ENCODE measurements at regions not wholly inside any gene's neighbourhood (a gene's known extent, or its start where the extent isn't known, plus 50 kb on each side); places are given as distances from the start of the nearest gene placed in this dataset.

- TF ChIP-seq CTCF (conservative IDR thresholded peaks at IDR 0.05) (no peak), EZH2 (IDR thresholded peaks at IDR 0.05; ENCODE audit: low read depth) (no peak)
Observed at GRCh38 chr5:161765611-161766010, 80.1 kb downstream of the GABRA6 start.
